Left lung (tissue), 4 donors: ENCODE measurements at regions not wholly inside any gene's neighbourhood (a gene's known extent, or its start where the extent isn't known, plus 50 kb on each side); places are given as distances from the start of the nearest gene placed in this dataset.

Experiments
- ATAC-seq: fragments of 200-7000 bp; cut with Tn5 transposase; one replicate; pipeline ENCODE4 v1.9.1; 2020; ENCODE audit warnings: moderate library complexity
- DNase-seq, 4 donors: peaks; one replicate each; pipeline ENCODE4 v3.0.0-alpha.2; 2013 to 2020
- H3K27ac ChIP-seq, 2 donors: fragments of 200-600 bp; sonication (generic) in 1 of 2; one replicate each; pipeline versions ENCODE4 v1.5.0 to v1.8.0; 2020 to 2021
- H3K27me3 ChIP-seq, 2 donors: fragments of 200-600 bp; sonication (generic) in 1 of 2; one replicate each; pipeline versions ENCODE4 v1.5.0 to v1.8.0; 2020 to 2021
- H3K36me3 ChIP-seq, 2 donors: fragments of 200-600 bp; sonication (generic) in 1 of 2; one replicate each; pipeline versions ENCODE4 v1.5.0 to v1.8.0; 2020 to 2021
- H3K4me1 ChIP-seq, 2 donors: fragments of 200-600 bp; one replicate each; pipeline ENCODE4 v1.8.0; 2021
- H3K4me3 ChIP-seq, 2 donors: fragments of 200-600 bp; sonication (generic) in 1 of 2; one replicate each; pipeline versions ENCODE4 v1.5.0 to v1.8.0; 2020 to 2021; ENCODE audit warnings: mild to moderate bottlenecking in 1 of 2
- H3K9me3 ChIP-seq, 2 donors: fragments of 200-600 bp; sonication (generic) in 1 of 2; one replicate each; pipeline versions ENCODE4 v1.5.0 to v1.8.0; 2020 to 2021
- CTCF ChIP-seq, 2 donors: fragments of 200-600 bp; sonication (generic) in 1 of 2; IDR thresholded peaks; one replicate each; pipeline versions ENCODE4 v1.5.0 to v1.8.0; 2021; ENCODE audit warnings: antibody characterized with exemption in 2 of 2
- intact Hi-C, 2 donors: fragments of 100-400 bp; cut with DNase I; formaldehyde crosslinking; loops; one replicate each; pipeline versions ENCODE4 v1.11.2 to v1.14.2; 2022
- donor health status: DM: no; HTN: yes; CAD: no.
- donor health status: DM: no; HTN: no; CAD: no.

GRCh38 chr9:75830303-75830702 is 60.2 kb upstream of the PCSK5 start:
- ATAC-seq: no peak
- no peaks in the 10 kb centered on the region for H3K9me3 ChIP-seq
- DNase-seq: no peak
- no peaks in the 10 kb centered on the region for H3K36me3 ChIP-seq
- H3K27me3 ChIP-seq: no peaks in the 10 kb centered on the region
- H3K4me3 ChIP-seq: no peak overlapping the region
- no peak overlapping the region for H3K27ac ChIP-seq
- H3K4me1 ChIP-seq: no peaks in the 10 kb centered on the region
- intact Hi-C loops: no loop called here
- no peak for TF ChIP-seq CTCF (IDR thresholded peaks at IDR 0.05)

- Histone ChIP-seq H3K36me3 (no peaks in the 10 kb centered on the region), H3K4me1 (no peaks in the 10 kb centered on the region), H3K27ac (no peak overlapping the region), H3K9me3 (no peaks in the 10 kb centered on the region), H3K4me3 (no peak overlapping the region), H3K27me3 (no peaks in the 10 kb centered on the region)
- intact Hi-C loops: no loop called here
- DNase-seq (no peak), ATAC-seq (no peak)
- TF ChIP-seq CTCF (IDR thresholded peaks at IDR 0.05): no peak
Observed at GRCh38 chr9:75833778-75834177, 56.7 kb upstream of the PCSK5 start.

DNA sequence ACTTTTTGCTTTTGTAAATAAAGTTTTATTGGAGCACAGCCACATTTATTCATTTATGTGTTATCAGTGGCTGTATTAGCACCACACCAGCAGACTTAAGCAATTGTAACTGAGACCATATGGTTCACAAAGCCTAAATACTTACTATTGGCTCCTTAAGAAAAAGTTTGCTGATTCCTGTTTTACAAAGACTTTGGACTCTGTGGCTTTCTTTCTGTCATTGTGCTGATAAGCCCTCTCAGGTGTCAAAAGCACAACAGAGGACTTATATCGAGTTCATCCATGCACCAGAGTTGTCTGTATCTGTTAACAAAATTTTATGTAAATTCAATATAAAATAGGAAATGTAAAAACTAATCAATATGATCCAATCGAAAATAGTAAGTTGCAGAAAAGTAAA is 55.6 kb upstream of the PCSK5 start:
- no peaks in the 10 kb centered on the region for H3K36me3 ChIP-seq
- intact Hi-C loops: no loop called here
- ATAC-seq (no peak), DNase-seq (no peak)
- no peaks in the 10 kb centered on the region for H3K9me3 ChIP-seq
- H3K4me1 ChIP-seq: no peaks in the 10 kb centered on the region
- no peak overlapping the region for H3K27ac ChIP-seq
- H3K27me3 ChIP-seq: no peaks in the 10 kb centered on the region
- no peak overlapping the region for H3K4me3 ChIP-seq
- no peak for TF ChIP-seq CTCF (IDR thresholded peaks at IDR 0.05)
